Naive thymus-derived CD4-positive, alpha-beta T cell (primary cell): ENCODE measurements at regions not wholly inside any gene's neighbourhood (a gene's known extent, or its start where the extent isn't known, plus 50 kb on each side); places are given as distances from the start of the nearest gene placed in this dataset.

Experiments
- ATAC-seq: fragments of 150-1000 bp; cut with Tn5 transposase; 2 replicates; pipeline ENCODE4 v1.10.0; 2021; ENCODE audit warnings: mild to moderate bottlenecking, moderate library complexity
- CTCF ChIA-PET: fragments of 350-600 bp; sonication (Branson Sonifier 250); formaldehyde crosslinking; loops from one replicate; lab custom pipeline; 2021; ENCODE audit warnings: antibody characterized with exemption; lab: Charles Lee
- POLR2A ChIA-PET: fragments of 350-600 bp; sonication (Branson Sonifier 250); formaldehyde crosslinking; loops from one replicate; lab custom pipeline; 2021; ENCODE audit warnings: antibody characterized with exemption, inconsistent platforms; lab: Charles Lee
- DNase-seq, 9 donors: peaks; one replicate each; pipeline versions ENCODE4 v3.0.0 to v3.0.0-alpha.2; 2020 to 2022; ENCODE audit warnings: mixed read lengths in 1 of 9
- H3K27ac ChIP-seq: one replicate; pipeline ENCODE4 v1.7.0; 2013; ENCODE audit warnings: mild to moderate bottlenecking, low read depth, low read length, moderate library complexity
- H3K27me3 ChIP-seq, 2 donors: one replicate each; pipeline ENCODE4 v1.7.0; 2013; ENCODE audit warnings: low read length in 2 of 2, mild to moderate bottlenecking in 2 of 2, moderate library complexity in 2 of 2; ENCODE audit not compliant: control insufficient read depth in 2 of 2, insufficient read depth in 2 of 2
- H3K36me3 ChIP-seq, 3 experiments: 1 replicate in 2 of 3; 2 replicates in 1 of 3; pipeline ENCODE4 v1.7.0; 2013; ENCODE audit warnings: low read length in 3 of 3, mild to moderate bottlenecking in 3 of 3, moderate library complexity in 1 of 3; ENCODE audit not compliant: insufficient read depth in 3 of 3, control insufficient read depth in 2 of 3
- H3K4me1 ChIP-seq, 2 donors: one replicate each; pipeline ENCODE4 v1.7.0; 2013; ENCODE audit warnings: low read length in 2 of 2, mild to moderate bottlenecking in 2 of 2, moderate library complexity in 1 of 2; ENCODE audit not compliant: control insufficient read depth in 2 of 2, insufficient read depth in 2 of 2
- H3K4me3 ChIP-seq: 2 replicates; pipeline ENCODE4 v1.7.0; 2013; ENCODE audit warnings: mild to moderate bottlenecking, low read length
- H3K9me3 ChIP-seq, 3 experiments: 1 replicate in 2 of 3; 2 replicates in 1 of 3; pipeline ENCODE4 v1.7.0; 2013; ENCODE audit warnings: low read length in 3 of 3; ENCODE audit not compliant: control insufficient read depth in 2 of 3
- H3K27ac Mint-ChIP-seq, 9 donors: one replicate each; pipeline ENCODE4 v1.8.0; 2020 to 2022; ENCODE audit warnings: mixed read lengths in 9 of 9, mild to moderate bottlenecking in 8 of 9, moderate library complexity in 5 of 9, inconsistent platforms in 2 of 9
- H3K27me3 Mint-ChIP-seq, 5 donors: one replicate each; pipeline ENCODE4 v1.8.0; 2021 to 2022; ENCODE audit warnings: mixed read lengths in 5 of 5, mild to moderate bottlenecking in 1 of 5
- H3K36me3 Mint-ChIP-seq, 5 donors: one replicate each; pipeline ENCODE4 v1.8.0; 2020 to 2022; ENCODE audit warnings: mixed read lengths in 5 of 5, mild to moderate bottlenecking in 3 of 5, inconsistent platforms in 1 of 5
- H3K4me1 Mint-ChIP-seq, 7 donors: one replicate each; pipeline ENCODE4 v1.8.0; 2020 to 2022; ENCODE audit warnings: mixed read lengths in 7 of 7, mild to moderate bottlenecking in 3 of 7, inconsistent platforms in 1 of 7
- H3K4me3 Mint-ChIP-seq, 10 donors: one replicate each; pipeline ENCODE4 v1.8.0; 2020 to 2022; ENCODE audit warnings: mild to moderate bottlenecking in 10 of 10, mixed read lengths in 10 of 10, moderate library complexity in 6 of 10, inconsistent platforms in 2 of 10
- H3K9me3 Mint-ChIP-seq, 11 donors: one replicate each; pipeline ENCODE4 v1.8.0; 2020 to 2022; ENCODE audit warnings: mixed read lengths in 11 of 11, mild to moderate bottlenecking in 4 of 11, inconsistent platforms in 1 of 11, moderate library complexity in 1 of 11
- intact Hi-C, 2 donors: fragments of 100-400 bp; cut with micrococcal nuclease; formaldehyde crosslinking; loops; one replicate each; pipeline ENCODE4 v1.15.1; 2023

- no peaks in the 10 kb centered on the region for H3K27me3 ChIP-seq
- intact Hi-C loops, result loop anchor here in 1 of 2 donors (10.0 kb wide), 1 partner anchor 308 kb away; no protein-coding TSS in a partner anchor
Observed at GRCh38 chr9:20252778-20253177, 369.5 kb downstream of the MLLT3 start.

GRCh38 chr9:20250791-20251190, 371.5 kb downstream of the MLLT3 start:
- ChIA-PET POLR2A (interaction anchor here (0.6 to 1.9 kb wide), 3 partner anchors 8 to 399 kb away, joined by 3 to 9 read pairs (median 3); no protein-coding TSS in a partner anchor), CTCF (interaction anchor here (0.6 to 1.6 kb wide), 3 partner anchors 11 to 788 kb away, joined by 3 to 4 read pairs (median 3); no protein-coding TSS in a partner anchor)
- ATAC-seq (no peak), DNase-seq (no peak)
- no peak overlapping the region for H3K4me3 Mint-ChIP-seq
- no peak overlapping the region for H3K27ac Mint-ChIP-seq
- H3K27me3 Mint-ChIP-seq, result no peaks in the 10 kb centered on the region
- H3K9me3 Mint-ChIP-seq, result peaks cover 0 to 9% (median 1%) of the 10 kb centered on the region in 11 donors
- peaks cover 0 to 34% (median 23%) of the 10 kb centered on the region in 7 donors for H3K4me1 Mint-ChIP-seq
- Histone ChIP-seq H3K27ac (no peak overlapping the region), H3K36me3 (no peaks in the 10 kb centered on the region), H3K4me1 (peaks cover 0 to 3% of the 10 kb centered on the region in 2 donors), H3K27me3 (no peaks in the 10 kb centered on the region), H3K4me3 (no peak overlapping the region), H3K9me3 (no peaks in the 10 kb centered on the region)
- peaks cover 0 to 17% (median 0%) of the 10 kb centered on the region in 5 donors for H3K36me3 Mint-ChIP-seq
- intact Hi-C loops, result loop anchor here in 1 of 2 donors (10.0 kb wide), 1 partner anchor 306 kb away; no protein-coding TSS in a partner anchor

More at GRCh38 chr9:20252778-20253177, 369.5 kb downstream of the MLLT3 start:
- Mint-ChIP-seq H3K36me3 (peaks cover 0 to 20% (median 0%) of the 10 kb centered on the region in 5 donors), H3K4me3 (no peak overlapping the region), H3K9me3 (peaks cover 0 to 9% (median 1%) of the 10 kb centered on the region in 11 donors), H3K4me1 (peaks cover 6 to 37% (median 32%) of the 10 kb centered on the region in 7 donors), H3K27ac (no peak overlapping the region), H3K27me3 (no peaks in the 10 kb centered on the region)
- H3K4me3 ChIP-seq, result no peak overlapping the region
- H3K36me3 ChIP-seq, result no peaks in the 10 kb centered on the region
- ChIA-PET POLR2A (interaction anchor here (1.2 to 1.9 kb wide), 2 partner anchors 10 to 48 kb away, joined by 4 to 9 read pairs; no protein-coding TSS in a partner anchor), CTCF (no interaction called here)
- DNase-seq, result no peak
- no peak for ATAC-seq
- H3K27ac ChIP-seq, result no peak overlapping the region
- H3K4me1 ChIP-seq, result peaks cover 0 to 16% of the 10 kb centered on the region in 2 donors
- no peaks in the 10 kb centered on the region for H3K9me3 ChIP-seq

- peak overlapping the region in 8 of 9 donors; percentile 5 to 90 (median 64) for H3K27ac Mint-ChIP-seq
Observed at GRCh38 chr9:20244271-20244670, 378.0 kb downstream of the MLLT3 start.

GRCh38 chr9:20243841-20244240, 378.5 kb downstream of the MLLT3 start:
- ATAC-seq, result no peak
- peak overlapping the region in 7 of 10 donors; percentile 1 to 89 (median 65) for H3K4me3 Mint-ChIP-seq
- H3K9me3 Mint-ChIP-seq, result peaks cover 0 to 11% (median 1%) of the 10 kb centered on the region in 11 donors
- no peaks in the 10 kb centered on the region for H3K27me3 Mint-ChIP-seq
- Histone ChIP-seq H3K36me3 (no peaks in the 10 kb centered on the region), H3K9me3 (no peaks in the 10 kb centered on the region), H3K4me1 (peaks cover 18 to 32% of the 10 kb centered on the region in 2 donors), H3K4me3 (no peak overlapping the region), H3K27ac (no peak overlapping the region), H3K27me3 (no peaks in the 10 kb centered on the region)
- POLR2A ChIA-PET, result interaction anchor here (1.6 kb wide), 1 partner anchor 78 kb away, joined by 7 read pairs; no protein-coding TSS in a partner anchor
- CTCF ChIA-PET, result interaction anchor here (0.5 kb wide), 1 partner anchor 208 kb away, joined by 3 read pairs; no protein-coding TSS in a partner anchor
- intact Hi-C loops, result loop anchor here (1.0 to 5.0 kb wide), 6 partner anchors 9 to 377 kb away; no protein-coding TSS in a partner anchor
- DNase-seq, result no peak
- H3K27ac Mint-ChIP-seq, result peak overlapping the region; percentile 39 to 90 (median 82)
- peaks cover 0 to 29% (median 0%) of the 10 kb centered on the region in 5 donors for H3K36me3 Mint-ChIP-seq
- peaks cover 36 to 79% (median 70%) of the 10 kb centered on the region in 7 donors for H3K4me1 Mint-ChIP-seq

More at GRCh38 chr9:20244271-20244670, 378.0 kb downstream of the MLLT3 start:
- Mint-ChIP-seq H3K36me3 (peaks cover 0 to 31% (median 0%) of the 10 kb centered on the region in 5 donors), H3K27me3 (no peaks in the 10 kb centered on the region), H3K4me3 (peak overlapping the region in 4 of 10 donors; percentile 51 to 89 (median 86)), H3K9me3 (peaks cover 0 to 11% (median 1%) of the 10 kb centered on the region in 11 donors), H3K4me1 (peaks cover 36 to 78% (median 70%) of the 10 kb centered on the region in 7 donors)
- Histone ChIP-seq H3K27ac (no peak overlapping the region), H3K9me3 (no peaks in the 10 kb centered on the region), H3K27me3 (no peaks in the 10 kb centered on the region), H3K4me3 (no peak overlapping the region), H3K4me1 (peaks cover 18 to 32% of the 10 kb centered on the region in 2 donors), H3K36me3 (no peaks in the 10 kb centered on the region)
- POLR2A ChIA-PET, result interaction anchor here (1.6 kb wide), 1 partner anchor 77 kb away, joined by 7 read pairs; no protein-coding TSS in a partner anchor
- intact Hi-C loops, result loop anchor here in 1 of 2 donors (5.0 kb wide), 1 partner anchor 37 kb away; no protein-coding TSS in a partner anchor
- CTCF ChIA-PET, result interaction anchor here (0.5 kb wide), 1 partner anchor 208 kb away, joined by 3 read pairs; no protein-coding TSS in a partner anchor
- ATAC-seq (no peak), DNase-seq (no peak)

- no peaks in the 10 kb centered on the region for H3K9me3 ChIP-seq
- peaks cover 18 to 32% of the 10 kb centered on the region in 2 donors for H3K4me1 ChIP-seq
- Mint-ChIP-seq H3K4me3 (peak overlapping the region; percentile 51 to 89 (median 83)), H3K36me3 (peaks cover 0 to 26% (median 0%) of the 10 kb centered on the region in 5 donors), H3K4me1 (peaks cover 38 to 84% (median 72%) of the 10 kb centered on the region in 7 donors), H3K27ac (peak overlapping the region; percentile 39 to 90 (median 74)), H3K27me3 (no peaks in the 10 kb centered on the region), H3K9me3 (peaks cover 0 to 7% (median 0%) of the 10 kb centered on the region in 11 donors)
- peak overlapping the region; percentile 1 for H3K27ac ChIP-seq
- DNase-seq (peak in 8 of 9 donors; percentile 33 to 82 (median 76)), ATAC-seq (peak; percentile 86)
- CTCF ChIA-PET, result interaction anchor here (1.0 to 1.4 kb wide), 3 partner anchors 78 to 155 kb away, joined by 3 to 5 read pairs (median 3); no protein-coding TSS in a partner anchor
- intact Hi-C loops, result loop anchor here (1.0 to 5.0 kb wide), 8 partner anchors 7 to 378 kb away; no protein-coding TSS in a partner anchor
- no peaks in the 10 kb centered on the region for H3K36me3 ChIP-seq
- POLR2A ChIA-PET, result interaction anchor here (0.6 to 1.6 kb wide), 12 partner anchors 9 to 705 kb away, joined by 3 to 9 read pairs (median 3); partner anchors contain the start of gene MLLT3
- no peaks in the 10 kb centered on the region for H3K27me3 ChIP-seq
- H3K4me3 ChIP-seq, result peak overlapping the region; percentile 42
Observed at GRCh38 chr9:20242510-20243189, 379.6 kb downstream of the MLLT3 start.

- peaks cover 0 to 28% (median 0%) of the 10 kb centered on the region in 5 donors for H3K36me3 Mint-ChIP-seq
- Histone ChIP-seq H3K9me3 (no peaks in the 10 kb centered on the region), H3K4me1 (peaks cover 18 to 32% of the 10 kb centered on the region in 2 donors), H3K27ac (no peak overlapping the region), H3K27me3 (no peaks in the 10 kb centered on the region), H3K4me3 (no peak overlapping the region), H3K36me3 (no peaks in the 10 kb centered on the region)
- peak overlapping the region in 1 of 10 donors; percentile 13 for H3K4me3 Mint-ChIP-seq
- H3K27me3 Mint-ChIP-seq, result no peaks in the 10 kb centered on the region
- intact Hi-C loops, result loop anchor here in 1 of 2 donors (5.0 kb wide), 1 partner anchor 33 kb away; no protein-coding TSS in a partner anchor
- DNase-seq, result no peak
- CTCF ChIA-PET, result no interaction called here
- POLR2A ChIA-PET, result interaction anchor here (0.8 kb wide), 1 partner anchor 25 kb away, joined by 3 read pairs; no protein-coding TSS in a partner anchor
- peaks cover 37 to 83% (median 75%) of the 10 kb centered on the region in 7 donors for H3K4me1 Mint-ChIP-seq
- peak overlapping the region in 3 of 9 donors; percentile 15 to 85 (median 75) for H3K27ac Mint-ChIP-seq
- peaks cover 0 to 7% (median 0%) of the 10 kb centered on the region in 11 donors for H3K9me3 Mint-ChIP-seq
- ATAC-seq, result no peak
Observed at GRCh38 chr9:20240498-20240897, 381.8 kb downstream of the MLLT3 start.
